GM18519 (cell line): ENCODE measurements at regions not wholly inside any gene's neighbourhood (a gene's known extent, or its start where the extent isn't known, plus 50 kb on each side); places are given as distances from the start of the nearest gene placed in this dataset.

ENCODE experiments used
- ATAC-seq: cut with Tn5 transposase; IDR thresholded peaks from one replicate; pipeline ENCODE4 v1.9.1; 2021; ENCODE audit warnings: mild to moderate bottlenecking, moderate library complexity; ENCODE audit not compliant: unreplicated experiment, low FRiP score

DNA sequence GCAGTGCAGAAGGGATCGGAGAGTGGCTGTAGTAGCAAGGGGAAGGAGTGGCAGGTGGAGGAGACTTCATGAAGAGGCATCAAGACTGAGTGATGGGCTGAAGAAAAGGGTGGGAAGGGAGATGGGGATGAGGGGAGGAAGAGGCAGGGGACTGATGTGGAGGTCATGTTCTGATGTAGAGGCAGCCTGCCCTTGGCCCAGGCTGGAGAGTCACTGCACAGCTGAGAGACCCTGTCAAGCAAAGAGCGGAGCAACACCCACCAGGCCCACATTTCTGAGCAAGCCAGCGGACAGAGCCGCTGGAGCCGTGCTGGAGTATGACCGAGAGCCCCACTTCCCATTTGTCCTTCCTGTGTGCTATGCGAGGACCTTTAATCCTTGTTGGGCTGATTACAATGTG lies 501.6 kb upstream of the MKI67 start:
- no peak for ATAC-seq

DNA sequence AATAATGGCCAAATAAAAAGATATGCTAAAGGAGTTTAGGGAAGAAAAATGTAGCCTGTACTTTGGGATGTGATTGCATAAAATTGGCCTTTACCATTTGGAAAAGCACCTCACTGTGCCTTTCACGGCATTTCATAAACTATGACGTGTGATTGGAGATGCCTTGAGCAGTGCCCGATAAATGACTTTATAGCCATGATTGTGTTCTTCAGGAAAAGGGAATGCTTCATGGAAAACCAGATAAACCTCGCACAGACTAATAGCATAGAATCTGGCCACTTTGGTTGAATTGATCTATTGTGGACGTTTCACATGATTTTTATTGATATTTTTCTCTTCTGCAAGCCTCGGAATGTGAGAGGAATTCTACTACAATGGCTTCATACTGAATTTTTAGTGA lies 502.0 kb upstream of the MKI67 start:
- no peak for ATAC-seq

- ATAC-seq, result no peak
Measured at GRCh38 chr10:128629111-128630096, 503.2 kb upstream of the MKI67 start.

DNA sequence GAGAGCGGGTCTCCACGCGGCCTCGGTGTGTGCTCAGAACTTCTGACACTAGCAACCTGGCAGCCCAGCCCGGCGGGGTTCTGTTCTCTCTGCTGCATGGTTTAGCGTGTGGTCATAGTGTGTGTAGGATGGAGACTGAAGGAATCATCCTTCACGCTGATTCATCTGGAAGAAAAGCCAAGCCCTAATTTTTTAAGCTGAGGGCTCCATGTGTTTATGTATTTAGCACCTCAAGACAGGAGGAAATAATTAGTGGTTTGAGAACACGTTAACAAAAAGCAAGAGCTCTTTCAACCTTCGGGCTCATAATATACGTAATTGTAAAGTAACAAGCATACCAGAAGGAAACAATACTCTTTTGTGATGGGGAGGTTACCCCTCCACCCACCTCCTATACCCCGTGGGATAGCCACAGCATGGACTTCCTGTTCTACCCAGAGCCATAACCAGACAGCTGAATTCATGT lies 504.6 kb upstream of the MKI67 start:
- ATAC-seq, result no peak

DNA sequence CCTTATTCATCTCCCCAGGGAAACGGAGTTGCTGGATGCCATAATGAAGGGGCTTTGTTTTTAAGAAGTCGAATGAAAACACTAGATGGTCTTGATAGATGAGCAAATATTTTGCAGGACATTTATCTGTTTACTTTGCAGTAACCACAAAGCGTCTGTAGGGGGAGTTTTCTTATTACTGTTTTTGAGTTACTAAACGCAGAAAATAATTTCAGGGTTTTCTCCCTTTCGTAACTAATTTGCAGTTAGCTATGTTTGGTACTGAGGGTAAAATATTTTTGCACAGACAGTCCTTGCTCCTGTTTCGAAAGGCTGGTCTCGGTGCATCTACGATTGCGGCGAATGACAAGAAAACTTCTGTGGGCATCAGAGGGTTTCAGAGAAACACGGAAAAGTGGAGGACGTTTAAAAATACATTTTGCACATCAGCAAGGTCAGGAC lies 505.6 kb upstream of the MKI67 start:
- no peak for ATAC-seq

- no peak for ATAC-seq
Measured at GRCh38 chr10:128632694-128633093, 506.5 kb upstream of the MKI67 start.

- no peak for ATAC-seq
Measured at GRCh38 chr10:128633864-128634540, 507.8 kb upstream of the MKI67 start.

DNA sequence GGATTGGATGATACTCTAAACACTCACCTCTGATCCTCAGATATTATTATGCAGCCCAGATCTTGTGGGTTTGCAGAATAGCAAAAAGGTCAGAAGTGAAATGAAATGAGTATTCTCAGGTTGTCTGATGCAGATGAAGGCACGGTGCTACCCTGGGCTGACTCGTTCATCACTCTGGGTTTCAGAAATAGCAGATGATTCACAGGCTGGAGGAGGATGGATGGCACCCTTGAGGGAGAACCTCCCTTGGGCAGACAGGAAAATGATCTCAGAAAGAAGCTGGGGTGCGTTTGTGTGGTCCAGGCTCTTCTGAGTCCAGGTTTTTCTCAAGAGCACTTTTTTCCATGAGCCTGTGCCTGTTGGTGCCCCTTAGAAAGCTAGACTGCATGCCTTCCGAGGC lies 515.8 kb upstream of the MKI67 start:
- ATAC-seq, result no peak

DNA sequence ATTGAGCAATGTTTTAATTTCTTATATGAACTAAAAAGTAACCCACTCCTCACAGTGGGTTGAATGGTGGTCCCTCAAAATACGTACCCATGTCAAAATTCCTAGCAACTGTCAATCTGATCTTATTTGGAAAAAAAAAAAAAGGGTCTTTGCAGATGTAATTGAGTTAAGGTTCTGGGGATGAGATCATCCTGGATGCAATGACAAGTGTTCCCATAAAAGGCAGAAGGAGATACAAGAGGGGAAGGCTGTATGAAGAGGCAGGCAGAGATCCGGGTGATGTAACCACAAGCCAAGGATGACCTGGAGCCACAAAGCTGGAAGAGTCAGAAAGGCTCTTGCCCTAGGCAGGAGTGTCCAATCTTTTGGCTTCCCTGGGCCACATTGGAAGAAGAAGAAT lies 516.3 kb upstream of the MKI67 start:
- no peak for ATAC-seq

- no peak for ATAC-seq
Measured at GRCh38 chr10:128643658-128644057, 517.4 kb upstream of the MKI67 start.

DNA sequence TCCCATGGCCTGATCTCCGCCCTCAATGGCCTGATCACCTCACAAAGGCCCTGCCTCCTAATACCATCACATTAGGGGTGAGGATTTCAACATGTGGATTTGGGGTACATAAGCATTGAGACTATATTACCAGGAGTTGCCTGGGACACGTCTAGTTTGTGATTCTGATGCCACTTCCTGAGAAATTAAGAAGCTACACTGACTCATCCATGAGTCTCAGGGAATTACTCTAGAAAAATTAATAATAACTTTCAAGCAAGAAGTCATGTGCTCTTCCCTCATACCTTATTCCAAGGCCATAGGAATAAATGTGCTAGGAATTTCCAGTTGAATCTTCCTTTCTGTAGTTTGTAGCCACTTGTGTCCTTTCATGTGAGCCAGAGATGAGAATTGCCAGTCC lies 519.3 kb upstream of the MKI67 start:
- no peak for ATAC-seq

DNA sequence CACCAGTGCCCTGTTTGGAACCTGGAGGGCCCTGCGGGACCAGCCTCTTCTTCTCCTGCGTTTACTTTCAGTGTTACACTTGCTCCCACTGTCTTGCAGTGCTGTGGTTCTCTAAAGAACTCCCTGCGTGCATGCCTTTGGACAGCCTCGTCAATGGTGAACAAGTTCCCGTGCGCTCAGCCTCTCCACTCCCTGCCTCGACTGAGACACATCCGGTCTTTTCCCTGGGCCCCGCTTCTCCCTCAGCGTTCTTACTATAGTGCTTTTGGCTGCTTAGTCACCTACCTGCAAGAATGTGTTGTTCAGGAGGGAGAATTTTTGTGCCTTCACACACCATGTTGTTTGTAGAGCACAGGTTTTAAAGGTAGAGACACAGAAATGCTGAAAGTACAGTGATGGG lies 520.7 kb upstream of the MKI67 start:
- ATAC-seq, result no peak

DNA sequence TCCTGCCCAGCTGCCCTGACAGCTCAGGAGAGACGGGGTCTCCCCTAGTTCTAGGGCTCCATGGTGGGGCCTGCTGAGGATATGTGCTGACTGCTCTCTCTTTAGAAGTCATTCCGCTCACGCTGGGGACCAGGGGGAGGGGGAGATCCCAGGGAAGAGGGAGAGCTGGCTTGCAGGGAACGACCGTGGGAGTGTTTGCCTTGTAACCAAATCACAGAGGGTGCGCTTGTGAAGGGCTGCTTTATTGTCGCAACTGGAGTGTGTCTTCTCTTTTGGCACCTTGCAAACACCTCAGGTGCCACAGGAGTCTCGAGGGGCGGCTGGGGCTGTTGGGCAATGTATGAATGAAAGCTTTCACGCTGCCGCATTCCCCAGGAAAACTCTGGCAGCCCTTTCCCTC lies 531.3 kb upstream of the MKI67 start:
- ATAC-seq, result no peak

GRCh38 chr10:128660726-128661125 lies 534.5 kb upstream of the MKI67 start:
- ATAC-seq, result no peak

- ATAC-seq, result no peak
Measured at GRCh38 chr10:128661404-128662197, 535.4 kb upstream of the MKI67 start.

- no peak for ATAC-seq
Measured at GRCh38 chr10:128662520-128662919, 536.3 kb upstream of the MKI67 start.

- no peak for ATAC-seq
Measured at GRCh38 chr10:128664729-128665128, 538.5 kb upstream of the MKI67 start.

DNA sequence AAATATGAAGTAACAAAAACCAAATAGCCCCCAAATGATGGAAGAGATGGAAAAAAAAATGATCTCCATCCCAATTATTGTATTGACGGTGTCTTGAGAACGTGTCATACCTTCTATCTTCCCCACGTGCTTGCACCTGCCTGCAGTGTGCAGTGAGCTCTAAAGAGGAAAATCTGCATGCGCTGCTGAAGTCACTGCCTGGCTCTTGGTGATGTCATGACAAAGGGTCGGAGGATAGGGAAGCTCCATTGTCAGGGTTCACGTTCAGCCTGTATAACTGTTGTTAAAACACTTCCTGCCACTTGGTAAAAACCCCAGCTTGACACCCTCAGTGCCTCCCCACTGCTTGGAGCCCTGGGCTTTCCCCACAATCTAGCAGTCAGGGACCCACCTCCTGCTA lies 549.2 kb upstream of the MKI67 start:
- ATAC-seq, result no peak

DNA sequence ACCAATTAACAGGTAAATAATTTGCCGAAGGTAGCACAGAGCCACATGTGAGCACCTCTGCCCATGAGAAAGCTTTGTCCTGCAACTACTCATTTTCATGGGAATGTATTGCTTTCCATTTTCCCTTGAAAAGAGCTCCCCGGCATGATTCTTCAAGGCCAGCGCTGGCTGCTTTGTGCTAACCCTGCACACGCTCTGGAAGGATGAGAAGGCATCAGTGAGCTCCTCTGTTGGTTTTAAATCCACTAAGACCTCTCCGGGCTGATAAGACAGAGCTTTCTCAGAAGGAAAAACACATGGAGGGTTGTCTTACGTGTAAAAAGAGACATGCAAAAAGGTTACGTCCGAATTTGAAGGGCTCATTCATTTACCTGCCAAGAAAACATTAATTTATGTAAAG lies 553.9 kb upstream of the MKI67 start:
- no peak for ATAC-seq

- ATAC-seq, result no peak
Measured at GRCh38 chr10:128684215-128684614, 558.0 kb upstream of the MKI67 start.
